Activated T-cell treated with anti-CD3 and anti-CD28 coated beads, Interleukin-2, amount 50 U/mL, for 48 hours (primary cell): ENCODE measurements at regions not wholly inside any gene's neighbourhood (a gene's known extent, or its start where the extent isn't known, plus 50 kb on each side); places are given as distances from the start of the nearest gene placed in this dataset.

Experiments
- DNase-seq, 2 experiments: peaks; one replicate each; pipeline ENCODE4 v3.0.0-alpha.2; 2020

GRCh38 chr12:90112666-90113065 lies 404.0 kb upstream of the ATP2B1 start:
- no peak for DNase-seq

- DNase-seq = no peak
Observed at GRCh38 chr12:90111791-90112580, 403.3 kb upstream of the ATP2B1 start.

- DNase-seq = no peak
Observed at GRCh38 chr12:90106568-90106967, 397.9 kb upstream of the ATP2B1 start.

GRCh38 chr12:90102957-90103652 lies 394.5 kb upstream of the ATP2B1 start:
- DNase-seq = no peak

GRCh38 chr12:90100579-90100978 lies 391.9 kb upstream of the ATP2B1 start:
- DNase-seq = no peak

- DNase-seq = no peak
Observed at GRCh38 chr12:90099288-90099687, 390.6 kb upstream of the ATP2B1 start.

- DNase-seq = no peak
Observed at GRCh38 chr12:90098132-90098779, 389.6 kb upstream of the ATP2B1 start.

GRCh38 chr12:90091809-90092208 lies 383.2 kb upstream of the ATP2B1 start:
- no peak for DNase-seq

- peak; percentile 26 to 39 for DNase-seq
Observed at GRCh38 chr12:90090929-90091651, 382.5 kb upstream of the ATP2B1 start.

GRCh38 chr12:90086281-90086680 lies 377.6 kb upstream of the ATP2B1 start:
- DNase-seq = no peak

GRCh38 chr12:90085494-90086274 lies 377.0 kb upstream of the ATP2B1 start:
- DNase-seq = no peak

GRCh38 chr12:90084018-90084417 lies 375.4 kb upstream of the ATP2B1 start:
- DNase-seq = no peak

GRCh38 chr12:90080616-90081015 lies 372.0 kb upstream of the ATP2B1 start:
- DNase-seq = no peak

GRCh38 chr12:90079529-90080210 lies 371.0 kb upstream of the ATP2B1 start:
- no peak for DNase-seq

- DNase-seq = no peak
Observed at GRCh38 chr12:90078344-90078743, 369.7 kb upstream of the ATP2B1 start.

GRCh38 chr12:90077756-90078155 lies 369.1 kb upstream of the ATP2B1 start:
- no peak for DNase-seq

- no peak for DNase-seq
Observed at GRCh38 chr12:90076851-90077319, 368.2 kb upstream of the ATP2B1 start.

GRCh38 chr12:90075685-90076084 lies 367.0 kb upstream of the ATP2B1 start:
- no peak for DNase-seq

GRCh38 chr12:90074086-90074485 lies 365.4 kb upstream of the ATP2B1 start:
- no peak for DNase-seq

- no peak for DNase-seq
Observed at GRCh38 chr12:90071996-90072395, 363.4 kb upstream of the ATP2B1 start.

- no peak for DNase-seq
Observed at GRCh38 chr12:90069711-90070110, 361.1 kb upstream of the ATP2B1 start.

GRCh38 chr12:90067791-90068190 lies 359.2 kb upstream of the ATP2B1 start:
- no peak for DNase-seq
